Panc1 (cell line): ENCODE measurements at regions not wholly inside any gene's neighbourhood (a gene's known extent, or its start where the extent isn't known, plus 50 kb on each side); places are given as distances from the start of the nearest gene placed in this dataset.

Source experiments
- ATAC-seq: fragments of 200-7000 bp; cut with Tn5 transposase; 2 replicates; pipeline ENCODE4 v1.9.1; 2020; ENCODE audit warnings: mild to moderate bottlenecking, moderate library complexity
- BruUV-seq: library from RNA; stranded (reverse); fragments of 400-500 nt; replicated peaks from 2 replicates; lab custom pipeline; 2021; lab: Mats Ljungman, UMichigan
- CTCF ChIA-PET: fragments of 300-600 bp; sonication (Branson Sonifier 250); formaldehyde crosslinking; loops from one replicate; lab custom pipeline; 2022; ENCODE audit warnings: antibody characterized with exemption; lab: Charles Lee
- POLR2A ChIA-PET: fragments of 300-600 bp; sonication (Branson Sonifier 250); formaldehyde crosslinking; loops from one replicate; lab custom pipeline; 2022; ENCODE audit warnings: antibody characterized with exemption; lab: Charles Lee
- DNase-seq: peaks from one replicate; pipeline ENCODE4 v3.0.0-alpha.2; 2010; ENCODE audit warnings: low read depth, low spot score
- H3K27ac ChIP-seq: 2 replicates; pipeline ENCODE4 v1.5.1; 2011; ENCODE audit warnings: mild to moderate bottlenecking, low read length, inconsistent platforms
- H3K27me3 ChIP-seq: fragments of 200-500 bp; sonication (Bioruptor generic); 2 replicates; pipeline ENCODE4 v1.6.0; 2014; ENCODE audit warnings: low read length, inconsistent platforms; ENCODE audit not compliant: control insufficient read depth, insufficient read depth
- H3K36me3 ChIP-seq: fragments of 200-500 bp; sonication (Bioruptor generic); 2 replicates; pipeline ENCODE4 v1.5.1; 2014; ENCODE audit warnings: inconsistent platforms, mild to moderate bottlenecking, low read length, moderate library complexity; ENCODE audit not compliant: control insufficient read depth, insufficient read depth
- H3K4me1 ChIP-seq: 2 replicates; pipeline ENCODE4 v1.5.1; 2011; ENCODE audit warnings: inconsistent platforms, mild to moderate bottlenecking, low read length, moderate library complexity; ENCODE audit not compliant: control insufficient read depth, insufficient read depth
- H3K4me3 ChIP-seq, 2 experiments: 2 replicates each; pipeline ENCODE4 v1.5.1; 2011 to 2012; ENCODE audit warnings: low read depth in 2 of 2, low read length in 2 of 2, mild to moderate bottlenecking in 2 of 2, inconsistent platforms in 1 of 2, moderate library complexity in 1 of 2
- H3K9me3 ChIP-seq: fragments of 200-500 bp; sonication (Bioruptor generic); 2 replicates; pipeline ENCODE4 v1.5.1; 2014; ENCODE audit warnings: low read depth, mild to moderate bottlenecking, inconsistent platforms, low read length, moderate library complexity; ENCODE audit not compliant: control insufficient read depth, insufficient read depth
- POLR2AphosphoS5 ChIP-seq: IDR thresholded peaks from 2 replicates; pipeline ENCODE4 v1.6.1; 2012; ENCODE audit warnings: mild to moderate bottlenecking, low read depth, low read length, moderate library complexity
- SIN3A ChIP-seq: IDR thresholded peaks from 2 replicates; pipeline ENCODE4 v1.6.1; 2012; ENCODE audit warnings: low read depth, mild to moderate bottlenecking, low read length, moderate library complexity, borderline replicate concordance; ENCODE audit not compliant: insufficient read depth
- TCF7L2 ChIP-seq: IDR thresholded peaks from 2 replicates; pipeline ENCODE4 v1.6.1; 2011; ENCODE audit warnings: mild to moderate bottlenecking, low read depth, low read length, inconsistent platforms
- in situ Hi-C: cut with HindIII; loops from 2 replicates; pipeline ENCODE4 v1.10.0; 2016; ENCODE audit warnings: low sequenced_read_pairs, low pct_unique_long_range_greater_than_20kb
- intact Hi-C: fragments of 100-400 bp; cut with micrococcal nuclease; formaldehyde crosslinking; loops from one replicate; pipeline ENCODE4 v1.10.0; 2022; ENCODE audit not compliant: unreplicated experiment
- TF ChIP-seq, protein P1 (sequence below), 2 experiments: IDR thresholded peaks; 2 replicates each; pipeline ENCODE4 v1.6.1; 2011 to 2012; ENCODE audit warnings: low read depth in 2 of 2, control low read depth in 1 of 2, low read length in 1 of 2, mild to moderate bottlenecking in 1 of 2, moderate library complexity in 1 of 2; ENCODE audit not compliant: insufficient read depth in 1 of 2
- TF ChIP-seq, protein P2 (sequence below): fragments of 450-650 bp; IDR thresholded peaks from 2 replicates; pipeline ENCODE4 v1.5.1; 2017; ENCODE audit warnings: mild to moderate bottlenecking

DNA sequence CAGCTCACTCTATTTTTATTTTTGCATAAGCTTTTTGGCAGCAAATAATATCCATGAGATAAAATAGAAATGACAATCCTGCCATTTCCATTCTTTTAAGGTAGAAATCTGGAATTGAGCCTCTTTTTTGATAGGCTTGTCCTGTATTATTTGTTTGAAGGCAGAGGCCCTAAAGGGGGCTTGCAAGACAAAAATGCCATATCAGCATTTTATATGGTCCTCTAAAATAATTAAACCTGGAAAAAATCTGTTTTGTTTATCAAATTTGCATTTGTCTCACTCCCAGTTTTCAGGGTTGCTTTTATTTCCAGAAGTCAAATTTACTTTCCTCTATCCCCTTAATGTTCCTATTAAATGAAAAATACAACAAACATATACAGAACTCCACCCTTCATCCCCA, 134.9 kb upstream of the GAP43 start:
- in situ Hi-C loops = no loop called here
- H3K4me3 ChIP-seq = no peak overlapping the region
- no peaks in the 10 kb centered on the region for H3K27me3 ChIP-seq
- H3K4me1 ChIP-seq = no peaks in the 10 kb centered on the region
- TF ChIP-seq SIN3A (no peak), TCF7L2 (no peak), POLR2AphosphoS5 (no peak)
- TF ChIP-seq, protein P1, sequence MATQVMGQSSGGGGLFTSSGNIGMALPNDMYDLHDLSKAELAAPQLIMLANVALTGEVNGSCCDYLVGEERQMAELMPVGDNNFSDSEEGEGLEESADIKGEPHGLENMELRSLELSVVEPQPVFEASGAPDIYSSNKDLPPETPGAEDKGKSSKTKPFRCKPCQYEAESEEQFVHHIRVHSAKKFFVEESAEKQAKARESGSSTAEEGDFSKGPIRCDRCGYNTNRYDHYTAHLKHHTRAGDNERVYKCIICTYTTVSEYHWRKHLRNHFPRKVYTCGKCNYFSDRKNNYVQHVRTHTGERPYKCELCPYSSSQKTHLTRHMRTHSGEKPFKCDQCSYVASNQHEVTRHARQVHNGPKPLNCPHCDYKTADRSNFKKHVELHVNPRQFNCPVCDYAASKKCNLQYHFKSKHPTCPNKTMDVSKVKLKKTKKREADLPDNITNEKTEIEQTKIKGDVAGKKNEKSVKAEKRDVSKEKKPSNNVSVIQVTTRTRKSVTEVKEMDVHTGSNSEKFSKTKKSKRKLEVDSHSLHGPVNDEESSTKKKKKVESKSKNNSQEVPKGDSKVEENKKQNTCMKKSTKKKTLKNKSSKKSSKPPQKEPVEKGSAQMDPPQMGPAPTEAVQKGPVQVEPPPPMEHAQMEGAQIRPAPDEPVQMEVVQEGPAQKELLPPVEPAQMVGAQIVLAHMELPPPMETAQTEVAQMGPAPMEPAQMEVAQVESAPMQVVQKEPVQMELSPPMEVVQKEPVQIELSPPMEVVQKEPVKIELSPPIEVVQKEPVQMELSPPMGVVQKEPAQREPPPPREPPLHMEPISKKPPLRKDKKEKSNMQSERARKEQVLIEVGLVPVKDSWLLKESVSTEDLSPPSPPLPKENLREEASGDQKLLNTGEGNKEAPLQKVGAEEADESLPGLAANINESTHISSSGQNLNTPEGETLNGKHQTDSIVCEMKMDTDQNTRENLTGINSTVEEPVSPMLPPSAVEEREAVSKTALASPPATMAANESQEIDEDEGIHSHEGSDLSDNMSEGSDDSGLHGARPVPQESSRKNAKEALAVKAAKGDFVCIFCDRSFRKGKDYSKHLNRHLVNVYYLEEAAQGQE (IDR thresholded peaks at IDR 0.05; ENCODE audit: insufficient read depth in 1 of 2, low read depth in 2 of 2, low read length in 1 of 2) = no peak
- TF ChIP-seq, protein P2, sequence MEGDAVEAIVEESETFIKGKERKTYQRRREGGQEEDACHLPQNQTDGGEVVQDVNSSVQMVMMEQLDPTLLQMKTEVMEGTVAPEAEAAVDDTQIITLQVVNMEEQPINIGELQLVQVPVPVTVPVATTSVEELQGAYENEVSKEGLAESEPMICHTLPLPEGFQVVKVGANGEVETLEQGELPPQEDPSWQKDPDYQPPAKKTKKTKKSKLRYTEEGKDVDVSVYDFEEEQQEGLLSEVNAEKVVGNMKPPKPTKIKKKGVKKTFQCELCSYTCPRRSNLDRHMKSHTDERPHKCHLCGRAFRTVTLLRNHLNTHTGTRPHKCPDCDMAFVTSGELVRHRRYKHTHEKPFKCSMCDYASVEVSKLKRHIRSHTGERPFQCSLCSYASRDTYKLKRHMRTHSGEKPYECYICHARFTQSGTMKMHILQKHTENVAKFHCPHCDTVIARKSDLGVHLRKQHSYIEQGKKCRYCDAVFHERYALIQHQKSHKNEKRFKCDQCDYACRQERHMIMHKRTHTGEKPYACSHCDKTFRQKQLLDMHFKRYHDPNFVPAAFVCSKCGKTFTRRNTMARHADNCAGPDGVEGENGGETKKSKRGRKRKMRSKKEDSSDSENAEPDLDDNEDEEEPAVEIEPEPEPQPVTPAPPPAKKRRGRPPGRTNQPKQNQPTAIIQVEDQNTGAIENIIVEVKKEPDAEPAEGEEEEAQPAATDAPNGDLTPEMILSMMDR = no peak
- H3K36me3 ChIP-seq = no peaks in the 10 kb centered on the region
- BruUV-seq = no TSS peak
- ChIA-PET CTCF (no interaction called here), POLR2A (no interaction called here)
- no peak overlapping the region for H3K27ac ChIP-seq
- DNase-seq = no peak
- intact Hi-C loops = no loop called here
- no peak for ATAC-seq
- H3K9me3 ChIP-seq = no peaks in the 10 kb centered on the region

DNA sequence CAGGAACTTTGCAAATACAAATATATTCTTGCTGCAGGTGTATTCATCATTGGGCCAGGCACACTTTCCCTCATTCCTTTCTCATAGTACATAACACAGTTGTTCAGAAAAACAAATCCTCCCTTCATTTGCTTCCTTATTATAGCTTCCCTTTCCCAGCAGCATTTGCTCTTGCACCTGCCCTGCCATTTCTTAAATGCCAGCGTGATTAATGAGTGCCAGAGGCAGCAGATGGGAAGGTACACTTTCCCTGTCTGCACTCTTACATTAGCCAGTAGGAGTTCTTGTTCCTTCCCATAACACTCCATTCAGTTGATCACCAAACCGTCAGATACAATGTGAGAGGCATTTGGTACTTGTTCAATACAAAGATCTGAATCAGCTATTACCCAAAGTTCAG, 128.5 kb upstream of the GAP43 start:
- ChIA-PET CTCF (no interaction called here), POLR2A (no interaction called here)
- no peaks in the 10 kb centered on the region for H3K27me3 ChIP-seq
- no peaks in the 10 kb centered on the region for H3K4me1 ChIP-seq
- H3K9me3 ChIP-seq = no peaks in the 10 kb centered on the region
- BruUV-seq = no TSS peak
- no peaks in the 10 kb centered on the region for H3K36me3 ChIP-seq
- ATAC-seq (no peak), DNase-seq (no peak)
- no peak overlapping the region for H3K4me3 ChIP-seq
- TF ChIP-seq SIN3A (no peak), TCF7L2 (no peak), POLR2AphosphoS5 (no peak)
- TF ChIP-seq, protein P2 = no peak
- TF ChIP-seq, protein P1 (IDR thresholded peaks at IDR 0.05; ENCODE audit: insufficient read depth in 1 of 2, low read depth in 2 of 2, low read length in 1 of 2) = no peak
- in situ Hi-C loops (no loop called here), intact Hi-C loops (no loop called here)
- no peak overlapping the region for H3K27ac ChIP-seq
